Pons (tissue), 1 donor: ENCODE measurements at regions not wholly inside any gene's neighbourhood (a gene's known extent, or its start where the extent isn't known, plus 50 kb on each side); places are given as distances from the start of the nearest gene placed in this dataset.

Experiments
- DNase-seq: peaks from one replicate; pipeline ENCODE4 v3.0.0-alpha.2; 2016; ENCODE audit warnings: low spot score

DNA sequence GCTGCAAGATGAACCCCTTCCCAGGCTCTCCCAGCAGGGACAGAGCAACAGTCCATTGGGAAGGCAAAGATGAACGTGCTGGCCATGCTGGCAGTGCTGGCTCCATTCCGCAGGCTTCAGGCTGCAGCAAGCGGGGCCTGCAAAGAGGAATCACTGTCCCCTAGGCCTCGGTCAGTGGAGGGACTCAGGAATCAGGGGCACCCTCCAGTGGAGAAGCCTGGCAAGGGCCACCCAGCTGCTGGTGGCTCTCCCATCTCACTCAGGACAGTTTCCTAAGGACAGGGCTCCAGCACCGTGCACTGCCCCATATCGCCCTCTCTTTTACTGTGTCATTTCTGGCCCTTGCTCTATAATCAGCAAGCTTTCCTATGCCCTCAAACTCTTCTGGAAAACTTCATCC lies 498.6 kb downstream of the EFNB2 start:
- DNase-seq: no peak

DNA sequence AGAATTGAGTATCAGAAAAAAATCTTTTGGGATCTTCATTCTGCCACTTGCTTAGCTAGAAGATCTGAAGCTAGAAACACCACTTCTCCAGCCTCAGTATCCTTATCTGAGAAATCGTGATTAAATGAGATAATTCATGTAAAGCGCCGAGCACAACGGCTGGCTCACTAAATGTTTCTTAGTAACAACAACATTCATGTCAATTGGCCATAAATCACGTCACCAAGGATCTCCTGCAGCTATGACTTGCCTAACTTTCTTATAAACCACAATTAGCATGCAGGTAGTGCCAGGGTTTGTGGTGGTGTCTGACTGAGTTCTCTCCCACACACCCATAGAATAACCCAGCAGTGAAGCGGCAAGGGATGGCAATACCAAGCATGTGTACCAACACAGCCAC lies 501.3 kb downstream of the EFNB2 start:
- no peak for DNase-seq

DNA sequence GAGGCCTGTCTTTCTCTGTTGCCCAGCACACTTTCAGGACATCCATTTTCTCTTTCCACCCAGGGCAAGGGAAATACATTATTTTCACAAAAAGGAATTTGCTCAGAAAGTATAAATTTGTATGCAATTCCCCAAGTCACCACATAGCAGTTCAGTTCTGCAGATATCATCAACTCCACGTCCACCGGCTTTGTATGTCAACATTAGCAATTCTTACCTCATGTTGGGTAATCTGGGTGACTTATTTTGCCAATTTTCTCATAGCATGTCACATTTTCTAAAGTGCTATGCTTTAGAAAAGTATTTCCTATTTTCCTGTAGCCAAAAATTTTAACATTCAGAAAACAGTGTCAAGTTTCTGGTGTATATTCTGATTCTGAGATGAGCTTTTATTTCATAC lies 501.8 kb downstream of the EFNB2 start:
- no peak for DNase-seq

DNA sequence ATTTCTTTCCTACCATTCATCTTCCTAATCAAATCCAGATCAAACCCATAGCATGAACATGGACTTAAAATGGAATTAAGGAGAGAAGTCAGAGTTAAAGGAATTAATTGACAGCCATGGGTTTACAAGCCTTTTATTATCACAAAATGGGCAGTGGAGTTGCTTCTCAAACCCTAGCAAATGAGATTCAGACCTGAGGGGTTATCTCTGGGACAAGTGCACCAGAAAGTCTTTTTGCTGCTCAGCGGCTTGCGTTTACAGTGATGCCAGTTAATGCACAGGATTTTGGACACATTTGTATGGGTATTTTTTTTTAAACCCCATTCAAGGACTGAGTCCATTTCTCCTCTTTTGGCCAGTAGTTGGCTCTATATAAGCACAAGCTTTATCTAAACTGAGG lies 503.0 kb downstream of the EFNB2 start:
- no peak for DNase-seq

DNA sequence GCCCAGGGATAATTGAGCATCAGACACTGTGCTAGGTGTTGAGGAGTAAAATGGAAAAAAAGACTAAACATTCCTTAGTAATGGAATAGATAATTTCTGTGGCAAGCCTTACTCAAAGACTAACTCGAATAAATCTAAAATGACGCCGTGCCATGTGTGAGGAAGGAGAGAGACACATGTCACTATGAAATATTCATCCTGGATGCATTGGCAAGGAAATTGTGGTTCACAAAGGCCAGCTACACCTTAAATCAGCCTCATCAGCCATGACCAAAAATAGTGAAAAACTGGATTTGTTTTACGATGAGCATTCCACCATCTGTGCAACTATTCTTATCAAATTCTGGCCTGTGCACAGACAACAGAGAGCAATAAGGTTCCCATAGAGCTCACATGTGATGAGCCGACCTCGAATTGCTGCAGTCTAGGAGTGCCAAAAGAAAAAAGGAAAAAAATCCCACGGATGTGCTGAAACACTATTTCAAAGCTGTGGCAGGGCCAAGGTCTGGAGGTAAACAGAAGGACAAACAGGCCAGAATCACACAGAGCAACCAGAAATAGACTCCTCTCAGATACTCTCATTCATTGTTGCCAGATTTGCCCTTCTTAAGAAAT lies 505.7 kb downstream of the EFNB2 start:
- peak; percentile 4 for DNase-seq

DNA sequence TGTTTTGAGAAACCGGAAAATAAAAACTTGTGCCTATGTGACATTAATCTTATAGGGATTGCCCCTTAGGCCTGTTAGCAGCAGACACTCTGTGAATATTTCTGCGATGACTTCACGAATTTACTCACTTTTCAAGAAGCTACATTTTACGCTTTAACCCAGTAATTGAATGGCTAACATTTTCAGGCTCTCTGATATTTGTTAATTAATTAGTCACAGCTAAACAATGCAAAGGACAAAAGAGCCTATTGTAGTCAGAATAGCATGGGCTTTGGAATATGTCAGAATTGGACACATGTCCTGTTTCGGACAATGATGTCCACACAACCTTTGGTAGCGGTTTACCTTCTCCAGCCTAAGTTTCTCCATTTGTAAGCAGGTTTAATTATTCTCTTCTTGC lies 506.6 kb downstream of the EFNB2 start:
- DNase-seq: peak; percentile 16

DNA sequence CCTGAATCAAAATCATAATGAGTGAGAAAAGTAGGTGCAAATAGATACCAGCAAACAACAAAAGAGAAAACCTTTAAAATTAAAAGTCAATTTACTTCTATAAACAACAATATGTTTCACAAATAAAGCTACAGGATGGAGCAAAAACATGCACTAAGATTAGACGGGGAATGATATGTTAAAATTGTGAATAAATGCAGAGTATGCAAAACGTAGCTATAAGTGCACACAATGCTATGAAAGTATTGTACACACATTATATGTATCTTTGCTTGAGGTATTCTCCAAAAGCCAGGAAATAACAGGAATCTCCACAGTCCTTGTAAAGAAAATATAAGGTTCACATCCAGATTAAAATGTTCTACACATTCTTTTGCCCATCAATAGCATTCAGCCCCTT lies 523.9 kb downstream of the EFNB2 start:
- no peak for DNase-seq

DNA sequence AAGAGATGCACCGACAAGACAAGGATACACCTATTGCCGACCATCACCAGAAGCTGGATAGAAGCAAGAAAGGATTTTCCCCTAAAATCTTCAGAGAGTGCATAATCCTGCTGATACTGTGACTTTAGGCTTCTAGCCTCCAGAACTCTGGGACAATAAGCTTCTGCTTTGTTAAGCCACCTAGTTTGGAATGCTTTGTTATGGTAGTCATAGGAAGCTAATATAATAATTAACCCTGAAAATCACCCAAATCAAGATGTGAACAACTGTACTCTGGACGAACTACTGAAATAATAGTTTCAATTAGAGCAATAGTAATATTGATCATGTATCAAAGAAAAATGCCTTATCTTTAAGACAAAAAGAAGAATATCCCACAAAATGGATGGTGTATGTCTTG lies 524.6 kb downstream of the EFNB2 start:
- DNase-seq: no peak

DNA sequence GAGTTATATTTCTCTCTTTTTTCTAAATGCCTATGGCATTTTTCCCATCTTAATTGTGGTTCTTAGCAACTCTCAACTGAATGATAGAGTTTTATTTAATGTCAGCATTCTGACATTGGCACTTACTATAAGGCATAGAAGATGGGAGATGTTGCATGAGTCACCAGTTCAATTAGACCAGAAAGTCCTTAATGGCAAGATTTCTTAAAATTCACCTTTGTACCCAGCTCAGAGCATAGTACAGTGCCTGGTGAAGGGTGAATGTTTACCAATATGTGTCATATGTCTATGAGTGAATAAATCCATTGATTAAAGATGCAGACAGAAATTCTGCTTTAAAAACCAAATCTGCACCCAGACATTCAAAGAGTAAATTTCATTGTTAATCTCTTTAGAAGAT lies 526.9 kb downstream of the EFNB2 start:
- DNase-seq: no peak

DNA sequence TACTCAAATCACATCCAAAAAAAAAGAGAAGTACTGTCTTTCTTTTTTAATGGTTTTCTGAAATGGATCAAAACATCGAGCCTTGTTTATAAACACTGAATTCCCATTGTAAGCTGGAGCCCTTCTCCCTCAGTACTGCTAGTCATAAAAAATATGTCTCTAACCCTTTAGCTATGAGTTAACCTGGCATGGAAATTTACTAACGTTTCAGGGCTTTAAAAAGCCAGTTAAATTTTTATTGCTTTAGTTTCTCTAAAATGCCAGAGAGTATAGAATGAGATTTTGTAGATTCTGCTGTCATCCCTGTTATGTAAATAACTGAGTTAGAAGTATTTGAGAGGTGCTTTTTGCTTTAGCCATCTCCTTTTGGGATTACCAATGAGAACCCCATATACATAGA lies 528.3 kb downstream of the EFNB2 start:
- DNase-seq: no peak

DNA sequence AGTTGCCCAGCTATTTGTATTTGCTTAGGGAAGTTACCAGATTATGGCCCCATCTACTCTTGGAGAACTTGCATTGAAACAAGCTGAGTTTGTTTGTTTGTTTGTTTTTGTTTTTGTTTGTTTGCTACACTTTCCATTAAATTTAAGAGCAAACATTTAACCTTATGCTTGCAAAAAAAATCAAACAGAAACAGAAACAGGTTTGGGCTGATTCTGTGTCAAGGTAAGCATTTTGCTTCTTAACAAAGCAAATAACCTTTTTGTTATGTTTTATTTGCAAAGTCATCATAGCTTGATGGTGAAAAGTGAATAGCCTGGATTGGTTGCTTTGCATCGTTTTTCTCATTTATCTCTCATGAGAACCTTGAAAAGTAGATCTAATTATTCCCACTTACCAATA lies 531.8 kb downstream of the EFNB2 start:
- DNase-seq: no peak

DNA sequence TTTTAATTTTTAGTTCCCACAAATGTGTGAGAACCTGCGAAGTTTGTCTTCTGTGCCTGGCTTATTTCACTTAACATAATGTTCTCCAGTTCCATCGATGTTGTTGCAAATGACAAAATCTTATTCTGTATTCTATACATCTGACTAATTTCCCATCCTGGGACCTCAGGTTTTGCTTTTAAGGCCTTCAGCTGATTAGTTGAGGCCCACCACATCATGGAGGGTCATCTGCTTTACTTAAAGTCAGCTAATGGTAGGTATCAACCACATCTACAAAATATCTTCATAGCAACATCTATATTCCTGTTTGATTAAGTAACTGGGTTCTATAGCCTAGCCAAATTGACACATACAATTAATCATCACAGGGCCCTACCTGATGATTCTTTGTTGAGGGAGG lies 534.0 kb downstream of the EFNB2 start:
- no peak for DNase-seq

DNA sequence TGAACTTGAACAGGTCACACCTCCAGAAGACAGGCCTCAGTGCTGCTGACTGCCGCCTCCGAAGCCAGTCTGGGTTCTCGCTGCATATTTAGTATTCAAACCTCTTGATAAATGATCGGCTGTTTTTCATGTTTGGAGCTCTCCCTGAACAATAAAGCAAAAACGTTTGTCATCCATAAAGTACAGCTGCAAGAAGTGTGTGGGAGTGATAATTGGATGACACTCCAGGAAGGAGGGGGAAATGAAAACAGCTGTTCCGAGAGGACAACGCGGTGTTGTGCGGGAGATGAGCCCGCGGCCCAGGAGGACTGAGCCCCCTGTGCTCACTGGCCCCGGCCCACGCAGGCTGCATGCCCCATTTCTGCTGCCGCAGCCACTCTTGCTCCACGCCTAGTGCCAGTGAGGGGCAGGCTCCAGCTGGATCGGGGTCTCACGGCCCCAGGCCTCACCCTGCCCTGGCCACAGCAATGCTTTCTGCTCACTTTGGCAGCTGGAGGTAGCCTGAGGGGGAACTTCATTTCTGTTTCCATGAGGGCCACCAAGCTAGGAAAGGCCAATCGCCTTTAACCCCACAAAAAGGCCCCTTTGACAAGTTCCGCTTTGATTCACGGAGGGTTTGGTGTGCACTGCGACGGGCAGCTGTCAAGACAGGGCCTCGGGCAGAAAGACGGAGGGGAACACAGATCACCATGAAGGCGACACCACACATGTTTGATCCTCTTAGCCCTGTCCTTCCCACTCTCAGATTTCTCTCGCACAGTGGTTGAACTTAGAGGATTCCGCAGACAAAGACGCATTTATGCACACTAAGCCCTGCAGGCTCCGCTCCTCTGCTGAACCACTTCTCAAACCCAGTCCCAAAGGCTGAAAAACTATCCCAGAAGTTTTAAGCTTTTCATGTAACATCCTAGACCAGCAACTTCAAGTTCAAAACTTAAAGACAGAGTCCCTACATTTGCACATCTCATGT lies 537.6 kb downstream of the EFNB2 start:
- no peak for DNase-seq

DNA sequence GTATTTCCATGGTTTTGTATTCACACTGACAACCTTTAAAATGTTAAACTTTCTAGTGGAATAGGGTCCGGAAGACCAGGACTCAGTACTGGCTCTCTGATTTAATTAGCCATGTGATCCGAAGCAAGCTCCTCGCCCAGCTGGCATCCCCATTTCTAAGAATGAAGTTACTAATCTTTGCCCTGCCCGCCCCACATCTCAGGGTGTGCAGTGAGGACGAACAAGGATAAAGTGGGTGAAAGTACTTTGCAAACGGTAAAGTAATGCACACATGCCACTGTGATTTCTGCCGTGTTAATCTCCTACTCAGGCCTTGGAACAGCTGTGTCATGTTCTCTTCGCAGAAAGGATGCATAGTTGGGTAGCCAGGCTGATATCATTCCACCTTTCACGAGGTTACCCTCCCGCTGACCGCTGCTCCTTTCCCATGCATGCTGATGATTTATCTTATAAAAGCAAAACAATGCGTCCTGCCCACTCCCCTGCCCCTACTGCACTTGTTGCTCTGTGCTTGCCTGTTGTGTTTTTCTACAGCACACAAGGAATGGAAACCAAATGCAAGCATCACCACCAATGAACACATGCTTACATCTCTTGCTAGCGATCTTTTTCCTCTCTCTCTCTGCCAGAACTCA lies 539.0 kb downstream of the EFNB2 start:
- DNase-seq: no peak

DNA sequence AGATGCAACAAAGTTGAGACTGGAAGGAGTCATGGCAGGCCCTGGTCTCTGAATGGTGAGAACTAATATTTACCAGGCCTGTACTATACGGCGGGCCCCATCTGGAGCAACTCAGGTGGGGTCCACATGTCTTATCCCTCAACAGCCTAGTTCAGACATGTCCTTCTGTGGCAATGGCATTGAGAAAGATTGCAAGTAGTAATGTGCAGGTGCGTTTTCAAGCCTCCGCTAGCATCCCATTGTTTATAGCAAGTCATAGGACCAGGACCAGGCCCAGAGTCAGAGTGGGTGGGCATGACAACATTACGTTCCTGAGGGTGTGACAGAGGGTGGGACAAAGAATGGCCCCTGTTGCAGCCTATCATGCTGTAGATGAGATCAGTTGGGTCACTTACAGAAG lies 541.1 kb downstream of the EFNB2 start:
- no peak for DNase-seq

DNA sequence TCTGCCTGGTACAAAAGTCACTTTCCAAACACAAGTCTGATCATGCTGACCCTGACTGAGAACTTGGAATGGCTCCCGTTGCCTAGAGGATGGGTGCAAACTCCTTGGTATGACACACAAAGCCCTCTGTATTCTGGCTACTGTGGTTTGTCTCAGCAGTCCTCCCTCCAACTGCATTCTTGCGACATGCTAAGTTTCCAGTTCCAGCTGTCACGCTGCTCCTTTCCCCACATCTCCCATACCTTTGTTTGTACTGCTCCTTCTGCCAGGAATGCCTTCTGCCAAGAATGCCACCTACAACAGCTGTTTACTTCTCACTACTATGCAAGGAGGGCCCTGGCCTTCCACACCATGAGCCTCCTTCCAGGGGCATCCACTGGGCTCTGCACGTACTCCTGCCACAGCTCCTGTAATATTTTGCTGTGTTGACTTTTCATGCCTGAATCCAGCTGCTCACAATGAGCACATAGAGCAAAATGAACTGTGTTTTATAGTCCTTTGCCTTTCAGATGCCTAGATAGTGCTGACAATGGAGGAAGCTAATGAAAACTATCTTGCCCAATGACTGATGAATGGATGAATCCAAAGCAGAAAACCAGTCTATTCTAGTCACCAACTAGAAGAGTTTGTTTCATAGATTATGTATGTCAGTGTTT lies 543.7 kb downstream of the EFNB2 start:
- DNase-seq: peak; percentile 31

DNA sequence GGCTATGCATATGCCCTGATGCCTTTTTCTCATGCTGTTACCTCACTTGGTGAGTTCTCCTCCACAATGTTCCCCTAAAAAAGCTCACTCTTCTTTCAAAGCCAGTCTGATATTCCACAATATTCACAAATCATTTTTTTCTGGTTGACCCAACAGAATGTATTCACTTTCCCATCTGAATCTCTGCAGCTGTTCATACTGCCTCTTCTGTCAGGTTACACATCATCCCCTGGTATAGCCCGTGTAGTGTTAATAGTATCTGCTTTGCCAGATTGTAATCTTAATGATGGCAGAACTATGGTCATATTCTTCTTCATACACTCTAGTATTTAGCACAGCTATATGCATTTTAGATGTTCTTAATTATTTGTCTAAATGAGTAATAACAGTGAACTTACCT lies 544.3 kb downstream of the EFNB2 start:
- no peak for DNase-seq

DNA sequence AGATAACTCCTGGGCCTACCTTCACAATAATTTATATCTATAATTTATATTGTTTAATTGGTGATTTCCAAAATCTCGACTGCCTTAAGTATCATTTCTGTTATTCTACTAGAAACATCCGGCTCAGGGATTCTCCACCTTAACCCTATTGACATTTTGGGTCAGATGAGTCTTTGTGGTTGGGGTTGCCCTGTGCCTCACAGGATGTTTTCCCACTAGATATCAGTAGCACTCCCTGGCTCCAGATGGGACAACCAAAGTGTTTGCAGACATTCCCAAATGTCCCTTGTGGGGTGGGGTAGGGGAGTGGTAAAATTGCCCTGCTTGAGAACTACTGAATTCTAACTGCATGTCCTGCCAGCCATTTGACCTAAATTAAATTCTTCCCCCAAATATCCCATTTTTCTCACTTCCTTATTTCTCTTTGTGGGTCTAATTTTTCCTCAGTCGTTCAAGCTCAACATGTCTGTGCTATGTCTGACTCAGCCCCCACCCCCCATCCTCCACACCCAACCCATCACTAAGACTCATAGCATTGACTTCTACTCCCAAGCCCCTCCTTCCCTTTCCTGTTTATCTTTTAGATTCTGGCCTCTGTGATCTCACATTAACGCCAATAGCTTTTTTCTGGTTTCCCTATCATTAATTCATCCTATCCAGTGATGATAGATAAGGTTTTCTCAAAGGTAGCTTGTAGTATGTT lies 545.1 kb downstream of the EFNB2 start:
- no peak for DNase-seq

DNA sequence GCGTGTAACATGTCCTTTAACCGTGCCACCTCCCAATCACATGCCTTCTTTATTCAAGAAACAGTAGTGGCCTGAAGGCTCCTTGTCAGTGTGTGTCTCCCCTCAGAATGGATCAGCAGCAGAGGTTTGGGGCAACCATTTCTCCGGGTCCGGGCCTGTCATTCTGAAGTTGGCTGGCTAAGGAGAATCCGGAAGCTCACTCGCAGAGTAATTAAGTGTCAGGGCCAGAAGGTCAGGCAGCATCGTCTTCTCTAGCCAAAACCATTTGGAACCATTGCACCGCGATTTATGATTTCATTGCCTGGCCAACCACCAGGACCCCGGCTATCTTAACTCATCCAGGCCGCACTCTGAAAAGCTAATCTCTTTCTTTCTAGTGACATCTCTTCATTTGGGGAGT lies 550.8 kb downstream of the EFNB2 start:
- DNase-seq: no peak

DNA sequence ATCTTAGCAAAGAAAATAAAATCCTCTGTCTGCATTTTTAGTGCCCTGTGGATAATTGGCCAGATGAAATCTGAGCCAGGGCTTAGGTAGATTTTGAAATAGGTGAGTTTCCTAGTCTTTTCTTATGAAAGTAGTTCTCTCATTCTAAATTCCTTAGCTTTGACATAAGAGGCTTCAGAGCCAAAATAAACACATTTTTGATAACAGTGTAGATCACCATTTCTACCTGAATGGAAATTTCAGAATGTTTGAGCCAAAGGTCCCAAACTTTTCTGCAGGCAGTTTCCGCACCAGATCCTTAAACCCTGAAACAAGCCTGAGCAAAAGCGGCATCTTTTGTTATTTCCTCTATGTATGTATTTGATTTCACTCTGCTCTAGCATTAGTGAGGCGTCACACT lies 551.2 kb downstream of the EFNB2 start:
- no peak for DNase-seq

DNA sequence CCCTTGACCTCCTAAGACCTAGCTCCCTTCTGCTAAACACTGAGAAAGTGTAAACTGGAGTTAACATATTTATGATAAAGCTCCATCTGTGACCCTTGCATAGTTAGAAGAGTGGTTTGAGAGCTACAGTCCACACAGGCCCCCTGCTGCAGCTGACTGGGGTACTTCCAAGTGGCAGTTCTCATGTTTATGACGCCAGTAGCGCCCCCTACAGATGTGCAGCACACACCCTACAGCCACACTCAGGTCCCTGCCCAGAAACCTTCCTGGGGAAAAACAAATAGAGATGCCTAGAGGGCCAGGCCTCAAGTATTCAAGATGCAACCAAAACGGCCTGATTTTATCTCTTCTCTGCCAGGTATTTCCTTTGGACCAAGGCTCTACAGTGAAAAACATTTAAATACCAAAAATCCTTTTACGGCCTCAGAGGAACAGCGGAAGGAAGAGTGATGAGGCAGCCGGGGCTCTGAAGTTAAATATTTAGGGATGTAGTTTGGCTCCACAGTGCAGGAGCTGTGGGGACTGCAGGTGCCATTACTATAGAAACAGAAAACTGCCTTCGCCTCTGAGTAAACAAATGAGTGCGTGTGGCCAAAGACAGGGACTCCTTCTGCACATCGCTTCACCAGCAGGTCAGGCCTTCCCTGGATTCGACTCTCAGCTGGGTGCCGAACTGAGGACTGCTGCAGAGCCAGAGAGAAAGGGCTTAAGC lies 553.1 kb downstream of the EFNB2 start:
- DNase-seq: no peak
